OCI-LY1 (cell line): ENCODE measurements at regions not wholly inside any gene's neighbourhood (a gene's known extent, or its start where the extent isn't known, plus 50 kb on each side); places are given as distances from the start of the nearest gene placed in this dataset.

ENCODE experiments used
- CTCF ChIP-seq: fragments of 200-600 bp; sonication (generic), shearing (Covaris generic); IDR thresholded peaks from 2 replicates; pipeline ENCODE4 v1.5.1; 2017; ENCODE audit warnings: mild to moderate bottlenecking, antibody characterized with exemption, low read length, moderate library complexity, mixed read lengths
- EZH2 ChIP-seq: fragments of 200-600 bp; sonication (generic), shearing (Covaris generic); IDR thresholded peaks from 2 replicates; pipeline ENCODE4 v1.8.0; 2017; ENCODE audit warnings: borderline replicate concordance, mixed run types, mild to moderate bottlenecking, antibody characterized with exemption, low read length, moderate library complexity, mixed read lengths

- no peak for TF ChIP-seq CTCF
- TF ChIP-seq EZH2 = no peak
Observed at GRCh38 chr6:111925296-111925695, 52.0 kb upstream of the FYN start.
